ENCODE measurements at regions not wholly inside any gene's neighbourhood (a gene's known extent, or its start where the extent isn't known, plus 50 kb on each side); places are given as distances from the start of the nearest gene placed in this dataset.
"Not testable (repeated sequence)": the region's sequence is repeated elsewhere in the genome, so short reads cannot be mapped to it uniquely, and the experiment has no call there.

GRCh38 chr2:39929531-39929930 lies 150.5 kb upstream of the THUMPD2 start:
- no peak for DNase-seq (ENCODE audit: low spot score)

GRCh38 chr2:39925312-39925711 lies 146.3 kb upstream of the THUMPD2 start:
- DNase-seq (ENCODE audit: low spot score), result no peak

GRCh38 chr2:39923455-39923854 lies 144.4 kb upstream of the THUMPD2 start:
- no peak for DNase-seq (ENCODE audit: low spot score)

- no peak for DNase-seq (ENCODE audit: low spot score)
These were observed 143.8 kb upstream of the THUMPD2 start for GRCh38 chr2:39922679-39923405.

- no peak for DNase-seq (ENCODE audit: low spot score)
These were observed 141.3 kb upstream of the THUMPD2 start for GRCh38 chr2:39920307-39920801.

GRCh38 chr2:39919511-39920306 lies 140.7 kb upstream of the THUMPD2 start:
- DNase-seq (ENCODE audit: low spot score), result no peak

GRCh38 chr2:39918886-39919285 lies 139.8 kb upstream of the THUMPD2 start:
- no peak for DNase-seq (ENCODE audit: low spot score)

- not testable (repeated sequence) for DNase-seq (ENCODE audit: low spot score)
These were observed 138.3 kb upstream of the THUMPD2 start for GRCh38 chr2:39917371-39917770.

- DNase-seq (ENCODE audit: low spot score), result no peak
These were observed 135.9 kb upstream of the THUMPD2 start for GRCh38 chr2:39914949-39915348.

GRCh38 chr2:39913648-39914461 lies 134.8 kb upstream of the THUMPD2 start:
- peak; percentile 50 for DNase-seq (ENCODE audit: low spot score)

GRCh38 chr2:39902103-39902502 lies 123.0 kb upstream of the THUMPD2 start:
- peak; percentile 25 for DNase-seq (ENCODE audit: low spot score)

- no peak for DNase-seq (ENCODE audit: low spot score)
These were observed 119.9 kb upstream of the THUMPD2 start for GRCh38 chr2:39898934-39899333.

- DNase-seq (ENCODE audit: low spot score), result no peak
These were observed 118.2 kb upstream of the THUMPD2 start for GRCh38 chr2:39897273-39897672.

GRCh38 chr2:39894082-39894481 lies 115.0 kb upstream of the THUMPD2 start:
- no peak for DNase-seq (ENCODE audit: low spot score)

GRCh38 chr2:39893616-39894015 lies 114.6 kb upstream of the THUMPD2 start:
- DNase-seq (ENCODE audit: low spot score), result no peak

GRCh38 chr2:39881948-39882347 lies 102.9 kb upstream of the THUMPD2 start:
- DNase-seq (ENCODE audit: low spot score), result no peak

- no peak for DNase-seq (ENCODE audit: low spot score)
These were observed 102.4 kb upstream of the THUMPD2 start for GRCh38 chr2:39881494-39881893.

- DNase-seq (ENCODE audit: low spot score), result not testable (repeated sequence)
These were observed 99.9 kb upstream of the THUMPD2 start for GRCh38 chr2:39879001-39879400.

- no peak for DNase-seq (ENCODE audit: low spot score)
These were observed 96.8 kb upstream of the THUMPD2 start for GRCh38 chr2:39875914-39876267.

GRCh38 chr2:39875182-39875913 lies 96.3 kb upstream of the THUMPD2 start:
- DNase-seq (ENCODE audit: low spot score), result no peak

- DNase-seq (ENCODE audit: low spot score), result no peak
These were observed 95.2 kb upstream of the THUMPD2 start for GRCh38 chr2:39874236-39874635.

- DNase-seq (ENCODE audit: low spot score), result no peak
These were observed 94.5 kb upstream of the THUMPD2 start for GRCh38 chr2:39873586-39873985.
